ENCODE measurements at regions not wholly inside any gene's neighbourhood (a gene's known extent, or its start where the extent isn't known, plus 50 kb on each side); places are given as distances from the start of the nearest gene placed in this dataset.
"Not testable (repeated sequence)": the region's sequence is repeated elsewhere in the genome, so short reads cannot be mapped to it uniquely, and the experiment has no call there.

DNA sequence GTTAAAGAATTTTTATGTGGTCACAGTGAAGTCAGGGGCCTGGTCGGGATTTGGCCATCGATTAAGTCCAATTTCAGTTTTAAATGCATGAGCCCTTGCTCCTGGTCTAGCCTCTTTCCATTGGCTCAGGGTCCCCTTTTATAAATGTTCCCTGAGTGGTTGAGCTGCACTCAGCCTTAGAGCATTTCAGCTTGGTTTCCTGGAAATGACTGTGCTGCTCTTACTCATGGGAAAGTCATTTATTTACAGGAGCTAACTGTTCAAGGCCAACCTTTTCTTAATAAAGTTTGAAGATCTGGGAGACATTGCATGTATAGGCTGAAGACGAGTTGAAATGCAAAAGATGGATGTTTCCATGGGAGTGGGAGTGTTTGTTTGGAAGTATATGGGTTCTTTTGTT lies 98.8 kb upstream of the CLNK start:
- DNase-seq (ENCODE audit: low spot score in 2 of 2), result no peak
- peaks cover 0 to 7% (median 0%) of the 10 kb centered on the region in 4 donors for H3K4me1 ChIP-seq
- TF ChIP-seq POLR2A (IDR thresholded peaks at IDR 0.05) (no peak), EP300 (IDR thresholded peaks at IDR 0.05) (no peak)
- TF ChIP-seq, protein P1, sequence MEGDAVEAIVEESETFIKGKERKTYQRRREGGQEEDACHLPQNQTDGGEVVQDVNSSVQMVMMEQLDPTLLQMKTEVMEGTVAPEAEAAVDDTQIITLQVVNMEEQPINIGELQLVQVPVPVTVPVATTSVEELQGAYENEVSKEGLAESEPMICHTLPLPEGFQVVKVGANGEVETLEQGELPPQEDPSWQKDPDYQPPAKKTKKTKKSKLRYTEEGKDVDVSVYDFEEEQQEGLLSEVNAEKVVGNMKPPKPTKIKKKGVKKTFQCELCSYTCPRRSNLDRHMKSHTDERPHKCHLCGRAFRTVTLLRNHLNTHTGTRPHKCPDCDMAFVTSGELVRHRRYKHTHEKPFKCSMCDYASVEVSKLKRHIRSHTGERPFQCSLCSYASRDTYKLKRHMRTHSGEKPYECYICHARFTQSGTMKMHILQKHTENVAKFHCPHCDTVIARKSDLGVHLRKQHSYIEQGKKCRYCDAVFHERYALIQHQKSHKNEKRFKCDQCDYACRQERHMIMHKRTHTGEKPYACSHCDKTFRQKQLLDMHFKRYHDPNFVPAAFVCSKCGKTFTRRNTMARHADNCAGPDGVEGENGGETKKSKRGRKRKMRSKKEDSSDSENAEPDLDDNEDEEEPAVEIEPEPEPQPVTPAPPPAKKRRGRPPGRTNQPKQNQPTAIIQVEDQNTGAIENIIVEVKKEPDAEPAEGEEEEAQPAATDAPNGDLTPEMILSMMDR (IDR thresholded peaks at IDR 0.05), result no peak
- H3K27ac ChIP-seq, result no peak overlapping the region
- H3K4me3 ChIP-seq, result no peak overlapping the region
- no peaks in the 10 kb centered on the region for H3K27me3 ChIP-seq
- H3K36me3 ChIP-seq, result no peaks in the 10 kb centered on the region
- WGBS, 2 donors, result 44% methylated on average over 3 of the region's 3 CpGs
- H3K9me3 ChIP-seq, result peaks cover 0 to 4% (median 0%) of the 10 kb centered on the region in 4 donors

DNA sequence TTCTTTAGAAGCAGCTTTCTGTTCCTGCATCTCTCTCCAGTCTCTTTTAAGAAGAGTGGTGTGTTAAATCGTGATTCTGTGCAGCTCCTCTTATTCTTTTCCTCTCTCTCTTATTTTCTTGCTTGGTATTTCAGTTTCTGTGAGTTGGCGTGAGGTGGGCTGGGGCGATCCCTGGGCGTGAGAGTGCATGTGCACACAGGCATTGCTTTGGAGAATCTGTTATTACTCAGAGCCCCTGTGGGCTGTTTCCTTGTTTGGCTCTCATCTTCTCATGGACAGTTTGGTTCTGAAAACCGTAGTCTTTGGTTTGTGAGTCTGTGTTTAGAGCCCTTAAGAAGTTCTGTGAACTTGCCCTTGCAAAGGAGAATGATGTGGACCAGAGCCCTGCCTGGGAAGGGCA lies 97.2 kb upstream of the CLNK start:
- no peak overlapping the region for H3K27ac ChIP-seq
- DNase-seq (ENCODE audit: low spot score in 2 of 2), result no peak
- TF ChIP-seq, protein P1 (IDR thresholded peaks at IDR 0.05), result no peak
- TF ChIP-seq POLR2A (IDR thresholded peaks at IDR 0.05) (no peak), EP300 (IDR thresholded peaks at IDR 0.05) (no peak)
- WGBS, 2 donors, result 65 to 75% methylated on average over 5 of the region's 5 CpGs
- no peak overlapping the region for H3K4me3 ChIP-seq
- peaks cover 0 to 4% (median 0%) of the 10 kb centered on the region in 4 donors for H3K9me3 ChIP-seq
- H3K27me3 ChIP-seq, result no peaks in the 10 kb centered on the region
- H3K36me3 ChIP-seq, result no peaks in the 10 kb centered on the region
- peaks cover 0 to 7% (median 0%) of the 10 kb centered on the region in 4 donors for H3K4me1 ChIP-seq

- not testable (repeated sequence) for H3K4me1 ChIP-seq; H3K27ac ChIP-seq; H3K36me3 ChIP-seq; DNase-seq (ENCODE audit: low spot score in 2 of 2); H3K27me3 ChIP-seq; H3K9me3 ChIP-seq; H3K4me3 ChIP-seq
- 95 to 96% methylated on average over 13 of the region's 13 CpGs for WGBS, 2 donors
Observed at GRCh38 chr4:10780803-10781202, 96.2 kb upstream of the CLNK start.

DNA sequence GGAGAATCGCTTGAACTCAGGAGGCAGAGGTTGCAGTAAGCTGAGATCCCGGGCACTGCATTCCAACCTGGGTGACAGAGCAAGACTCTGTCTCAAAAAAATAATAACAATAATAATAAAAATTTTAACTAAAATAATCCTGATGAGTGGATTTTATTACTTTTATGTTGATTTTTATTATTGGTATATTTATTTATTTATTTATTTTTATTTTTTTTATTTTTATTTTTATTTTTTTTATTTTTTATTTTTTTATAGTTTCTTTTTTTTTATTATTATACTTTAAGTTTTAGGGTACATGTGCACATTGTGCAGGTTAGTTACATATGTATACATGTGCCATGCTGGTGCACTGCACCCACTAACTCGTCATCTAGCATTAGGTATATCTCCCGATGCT lies 90.6 kb upstream of the CLNK start:
- H3K4me3 ChIP-seq; H3K27ac ChIP-seq; H3K36me3 ChIP-seq; H3K9me3 ChIP-seq; H3K4me1 ChIP-seq; DNase-seq (ENCODE audit: low spot score in 2 of 2); H3K27me3 ChIP-seq: not testable (repeated sequence)
- WGBS, 2 donors, result 99 to 100% methylated on average over 4 of the region's 4 CpGs

GRCh38 chr4:10773656-10774055 lies 89.1 kb upstream of the CLNK start:
- Histone ChIP-seq H3K36me3 (no peaks in the 10 kb centered on the region), H3K27me3 (no peaks in the 10 kb centered on the region), H3K4me3 (no peak overlapping the region), H3K4me1 (peaks cover 0 to 3% (median 0%) of the 10 kb centered on the region in 4 donors), H3K27ac (peak overlapping the region in 1 of 4 donors; percentile 26), H3K9me3 (peaks cover 0 to 7% (median 0%) of the 10 kb centered on the region in 4 donors)
- 64 to 69% methylated on average over 2 of the region's 2 CpGs for WGBS, 2 donors
- no peak for DNase-seq (ENCODE audit: low spot score in 2 of 2)
- TF ChIP-seq POLR2A (IDR thresholded peaks at IDR 0.05) (no peak), EP300 (IDR thresholded peaks at IDR 0.05) (no peak)
- TF ChIP-seq, protein P1 (IDR thresholded peaks at IDR 0.05), result no peak

GRCh38 chr4:10773010-10773409 lies 88.4 kb upstream of the CLNK start:
- peak in 1 of 2 donors; percentile 50 for DNase-seq (ENCODE audit: low spot score in 2 of 2)
- Histone ChIP-seq H3K9me3 (peaks cover 0 to 7% (median 0%) of the 10 kb centered on the region in 4 donors), H3K4me3 (no peak overlapping the region), H3K27ac (peak overlapping the region in 2 of 4 donors; percentile 26 to 59), H3K4me1 (peaks cover 0 to 3% (median 0%) of the 10 kb centered on the region in 4 donors), H3K27me3 (no peaks in the 10 kb centered on the region), H3K36me3 (no peaks in the 10 kb centered on the region)
- TF ChIP-seq POLR2A (IDR thresholded peaks at IDR 0.05) (no peak), EP300 (IDR thresholded peaks at IDR 0.05) (peak in 1 of 2 donors; percentile 82)
- TF ChIP-seq, protein P1 (IDR thresholded peaks at IDR 0.05), result no peak
- WGBS, 2 donors, result 12 to 17% methylated on average over 3 of the region's 3 CpGs

Measured in tibial nerve (tissue), 4 donors.